ENCODE measurements at regions not wholly inside any gene's neighbourhood (a gene's known extent, or its start where the extent isn't known, plus 50 kb on each side); places are given as distances from the start of the nearest gene placed in this dataset.

- no peak for TF ChIP-seq POLR2A (IDR thresholded peaks at IDR 0.05)
- TF ChIP-seq CTCF (IDR thresholded peaks at IDR 0.05): no peak
- TF ChIP-seq EP300 (IDR thresholded peaks at IDR 0.05): no peak
- no peak for TF ChIP-seq POLR2AphosphoS5 (IDR thresholded peaks at IDR 0.05)
Observed at GRCh38 chr12:46497739-46498138, 125.2 kb upstream of the SLC38A2 start.

All from upper lobe of left lung (tissue), 4 donors.